LNCAP (cell line): ENCODE measurements at regions not wholly inside any gene's neighbourhood (a gene's known extent, or its start where the extent isn't known, plus 50 kb on each side); places are given as distances from the start of the nearest gene placed in this dataset.

Source experiments
- TF ChIP-seq, protein P1 (sequence below): fragments of 450-650 bp; IDR thresholded peaks from 2 replicates; pipeline ENCODE4 v1.5.1; 2017; ENCODE audit warnings: mild to moderate bottlenecking

- TF ChIP-seq, protein P1, sequence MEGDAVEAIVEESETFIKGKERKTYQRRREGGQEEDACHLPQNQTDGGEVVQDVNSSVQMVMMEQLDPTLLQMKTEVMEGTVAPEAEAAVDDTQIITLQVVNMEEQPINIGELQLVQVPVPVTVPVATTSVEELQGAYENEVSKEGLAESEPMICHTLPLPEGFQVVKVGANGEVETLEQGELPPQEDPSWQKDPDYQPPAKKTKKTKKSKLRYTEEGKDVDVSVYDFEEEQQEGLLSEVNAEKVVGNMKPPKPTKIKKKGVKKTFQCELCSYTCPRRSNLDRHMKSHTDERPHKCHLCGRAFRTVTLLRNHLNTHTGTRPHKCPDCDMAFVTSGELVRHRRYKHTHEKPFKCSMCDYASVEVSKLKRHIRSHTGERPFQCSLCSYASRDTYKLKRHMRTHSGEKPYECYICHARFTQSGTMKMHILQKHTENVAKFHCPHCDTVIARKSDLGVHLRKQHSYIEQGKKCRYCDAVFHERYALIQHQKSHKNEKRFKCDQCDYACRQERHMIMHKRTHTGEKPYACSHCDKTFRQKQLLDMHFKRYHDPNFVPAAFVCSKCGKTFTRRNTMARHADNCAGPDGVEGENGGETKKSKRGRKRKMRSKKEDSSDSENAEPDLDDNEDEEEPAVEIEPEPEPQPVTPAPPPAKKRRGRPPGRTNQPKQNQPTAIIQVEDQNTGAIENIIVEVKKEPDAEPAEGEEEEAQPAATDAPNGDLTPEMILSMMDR, result no peak
Measured at GRCh38 chr2:136290326-136290725, 172.4 kb upstream of the CXCR4 start.

- TF ChIP-seq, protein P1, result no peak
Measured at GRCh38 chr2:136288249-136288648, 170.3 kb upstream of the CXCR4 start.

- TF ChIP-seq, protein P1, result no peak
Measured at GRCh38 chr2:136286423-136286822, 168.5 kb upstream of the CXCR4 start.

DNA sequence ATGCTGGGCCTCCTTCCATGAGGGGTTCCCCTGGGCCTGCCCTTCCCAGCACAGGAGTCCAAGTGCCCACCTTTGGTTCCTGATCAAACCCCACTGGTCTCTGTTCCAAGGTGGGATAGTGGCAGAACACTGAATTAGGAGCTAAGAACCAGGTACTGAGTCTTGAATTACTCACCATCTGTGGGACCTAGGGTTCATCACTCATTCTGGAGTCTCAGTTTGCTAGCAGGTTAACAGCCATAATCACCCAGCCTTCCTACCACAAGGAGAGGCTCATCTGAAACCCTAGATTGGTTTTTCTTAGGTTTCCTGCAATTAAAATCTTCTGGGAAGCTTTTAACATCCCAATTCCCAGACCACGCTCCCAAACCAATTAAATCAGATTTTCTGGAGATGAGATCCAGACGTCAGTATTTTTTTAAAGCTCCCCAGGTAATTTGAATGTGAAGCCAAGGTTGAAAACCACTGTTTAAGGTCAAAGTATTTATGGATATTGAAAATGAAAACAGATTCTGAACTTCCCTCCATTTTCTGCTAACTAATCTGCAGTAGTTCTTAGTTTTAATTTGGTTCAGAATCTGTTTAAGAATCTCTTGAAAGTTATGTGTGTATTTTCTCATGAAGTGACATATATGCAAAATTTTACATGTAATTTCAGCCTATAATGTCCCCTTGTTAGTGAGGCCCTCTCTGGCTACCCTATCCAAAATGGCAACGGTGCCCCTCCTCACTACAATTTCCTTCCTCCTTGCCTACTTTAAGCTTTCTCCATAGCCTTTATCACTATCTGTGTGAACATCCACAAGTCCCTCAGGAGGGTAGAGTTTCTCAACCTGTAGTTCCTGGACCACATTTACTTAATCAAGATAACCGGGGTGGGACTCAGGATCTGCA lies 166.5 kb upstream of the CXCR4 start:
- TF ChIP-seq, protein P1, result no peak

DNA sequence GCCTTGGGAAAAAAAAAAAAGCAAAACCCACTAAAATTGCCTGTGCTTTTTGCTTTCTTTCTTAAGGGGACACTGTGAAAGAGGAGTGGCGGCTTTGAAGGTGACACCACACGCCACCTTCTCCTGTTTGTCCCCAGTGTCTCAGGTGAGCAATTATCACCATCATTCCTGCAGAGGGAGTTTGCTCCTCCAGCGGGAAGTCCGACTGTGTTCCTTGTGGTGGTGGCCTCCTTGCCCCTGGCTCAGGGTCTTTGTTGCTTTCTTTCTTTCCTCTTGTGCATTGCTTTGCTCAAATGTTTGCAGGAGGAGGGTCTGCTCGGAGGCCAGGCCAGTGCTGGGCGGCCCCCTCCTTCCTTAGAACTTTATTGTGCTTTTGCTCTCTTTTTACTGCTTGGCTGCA lies 164.3 kb upstream of the CXCR4 start:
- TF ChIP-seq, protein P1, result no peak

DNA sequence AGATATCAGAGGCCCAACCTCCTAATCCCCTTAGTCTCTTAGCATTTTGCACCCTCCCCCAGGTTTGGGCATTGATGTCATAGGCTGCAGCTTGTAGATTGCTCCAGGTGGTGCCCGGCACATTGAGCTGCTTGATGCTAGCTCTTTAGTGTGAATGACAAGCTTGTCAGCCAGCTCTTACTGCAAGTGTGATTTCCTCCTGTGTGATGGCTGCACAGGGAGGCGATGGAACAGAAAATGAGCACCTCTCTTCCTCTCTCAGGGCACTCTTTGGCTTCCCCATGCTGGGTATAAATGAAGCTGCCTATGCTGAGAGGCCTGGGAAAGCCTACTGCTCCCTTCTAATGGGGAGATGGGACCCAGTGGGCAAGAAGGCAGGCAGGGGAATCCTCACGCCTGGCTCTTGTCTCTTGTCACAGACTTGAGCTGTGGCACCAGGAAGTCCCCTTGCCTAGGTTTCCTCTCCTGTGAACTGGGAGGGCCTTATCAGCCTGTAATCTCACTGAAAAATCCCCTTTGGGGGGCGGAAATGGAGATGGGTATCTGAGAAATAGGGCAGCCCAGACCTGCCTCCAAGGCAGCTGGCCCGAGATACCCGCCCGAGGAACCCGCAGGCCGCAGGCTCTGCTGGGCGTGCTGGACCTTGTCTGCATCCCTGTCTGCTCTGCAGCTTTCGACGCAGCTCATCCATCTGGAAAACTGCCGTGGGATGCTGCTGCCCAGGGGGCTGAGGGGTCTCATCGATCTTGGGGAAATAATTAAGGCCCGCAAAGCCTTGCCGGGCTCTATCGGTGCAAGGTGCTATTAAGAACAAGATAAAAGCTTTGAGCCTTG lies 163.5 kb upstream of the CXCR4 start:
- TF ChIP-seq, protein P1, result no peak

- TF ChIP-seq, protein P1, result no peak
Measured at GRCh38 chr2:136259551-136259950, 141.6 kb upstream of the CXCR4 start.
